Fibroblast of the aortic adventitia (primary cell): ENCODE measurements at regions not wholly inside any gene's neighbourhood (a gene's known extent, or its start where the extent isn't known, plus 50 kb on each side); places are given as distances from the start of the nearest gene placed in this dataset.

Experiments
- DNase-seq: peaks from one replicate; pipeline ENCODE4 v3.0.0-alpha.2; 2010; ENCODE audit warnings: low read depth
- H3K4me3 ChIP-seq: 2 replicates; pipeline ENCODE4 v1.5.1; 2011; ENCODE audit warnings: low read depth, mild to moderate bottlenecking, control low read depth, low read length, moderate library complexity
- TF ChIP-seq, protein P1 (sequence below): IDR thresholded peaks from 2 replicates; pipeline ENCODE4 v1.5.1; 2011; ENCODE audit warnings: mild to moderate bottlenecking, low read length, control low read depth, inconsistent platforms; ENCODE audit not compliant: insufficient read depth

GRCh38 chr12:19608039-19608438 is 168.7 kb downstream of the AEBP2 start:
- H3K4me3 ChIP-seq, result no peak overlapping the region
- DNase-seq, result no peak
- TF ChIP-seq, protein P1, sequence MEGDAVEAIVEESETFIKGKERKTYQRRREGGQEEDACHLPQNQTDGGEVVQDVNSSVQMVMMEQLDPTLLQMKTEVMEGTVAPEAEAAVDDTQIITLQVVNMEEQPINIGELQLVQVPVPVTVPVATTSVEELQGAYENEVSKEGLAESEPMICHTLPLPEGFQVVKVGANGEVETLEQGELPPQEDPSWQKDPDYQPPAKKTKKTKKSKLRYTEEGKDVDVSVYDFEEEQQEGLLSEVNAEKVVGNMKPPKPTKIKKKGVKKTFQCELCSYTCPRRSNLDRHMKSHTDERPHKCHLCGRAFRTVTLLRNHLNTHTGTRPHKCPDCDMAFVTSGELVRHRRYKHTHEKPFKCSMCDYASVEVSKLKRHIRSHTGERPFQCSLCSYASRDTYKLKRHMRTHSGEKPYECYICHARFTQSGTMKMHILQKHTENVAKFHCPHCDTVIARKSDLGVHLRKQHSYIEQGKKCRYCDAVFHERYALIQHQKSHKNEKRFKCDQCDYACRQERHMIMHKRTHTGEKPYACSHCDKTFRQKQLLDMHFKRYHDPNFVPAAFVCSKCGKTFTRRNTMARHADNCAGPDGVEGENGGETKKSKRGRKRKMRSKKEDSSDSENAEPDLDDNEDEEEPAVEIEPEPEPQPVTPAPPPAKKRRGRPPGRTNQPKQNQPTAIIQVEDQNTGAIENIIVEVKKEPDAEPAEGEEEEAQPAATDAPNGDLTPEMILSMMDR, result no peak

DNA sequence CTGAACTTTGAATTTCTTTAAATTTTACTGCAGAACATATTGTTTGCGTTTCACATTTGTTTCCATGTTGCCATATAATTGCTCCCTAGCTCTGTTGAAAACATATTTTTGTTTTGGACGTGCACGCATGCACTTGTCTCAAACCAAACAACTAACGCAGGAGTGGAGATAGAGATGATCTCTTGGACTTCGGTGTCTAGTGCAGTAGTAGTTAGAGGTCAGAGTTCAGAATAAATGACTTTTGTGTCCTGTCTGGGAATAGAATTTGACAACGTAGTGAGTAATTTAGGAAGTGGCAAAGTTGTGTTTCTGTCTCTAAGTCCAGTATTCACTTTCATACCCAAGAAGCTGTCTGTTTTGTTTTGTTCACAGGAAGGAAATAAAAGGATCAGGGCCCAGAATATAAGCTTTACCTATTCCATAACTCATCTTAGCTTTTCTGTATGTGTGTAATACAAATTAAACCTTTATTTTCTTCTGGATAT is 173.8 kb downstream of the AEBP2 start:
- no peak overlapping the region for H3K4me3 ChIP-seq
- no peak for DNase-seq
- TF ChIP-seq, protein P1, result no peak

DNA sequence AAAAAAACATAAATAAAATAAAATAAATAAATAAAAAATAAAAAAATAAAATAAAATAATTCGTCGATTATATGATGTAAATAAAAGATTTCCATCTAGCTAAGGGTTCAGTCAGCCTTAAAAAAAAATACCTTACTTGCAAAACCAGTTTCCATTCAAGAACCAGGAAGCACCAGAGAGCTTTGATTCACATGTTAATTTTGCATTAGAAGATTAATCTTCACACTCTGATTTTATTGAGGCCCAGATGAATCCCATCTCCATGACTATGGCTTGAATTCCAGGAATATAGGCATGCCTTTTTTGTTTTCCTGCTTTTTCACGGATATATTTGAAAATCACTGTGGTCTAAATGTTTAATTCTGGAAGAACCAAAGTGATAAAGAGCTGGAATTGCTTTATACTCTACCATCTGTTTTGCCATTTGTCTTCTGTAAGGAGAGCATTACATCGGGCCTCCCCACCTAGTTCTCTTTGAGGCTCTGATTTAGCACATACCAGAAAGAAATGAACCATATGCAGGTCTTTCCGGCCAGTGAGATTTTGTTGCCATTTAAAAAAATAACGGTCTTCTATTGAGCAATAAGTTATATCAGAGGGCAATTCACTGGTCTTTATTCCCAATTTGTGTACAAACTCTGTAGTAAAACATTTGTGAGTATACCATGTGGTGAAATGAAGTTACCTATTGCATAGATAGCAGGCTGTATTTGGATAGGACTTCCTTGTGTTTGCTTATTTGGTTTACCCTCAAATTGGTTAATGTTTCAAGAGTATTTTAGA is 175.5 kb downstream of the AEBP2 start:
- TF ChIP-seq, protein P1, result no peak
- no peak overlapping the region for H3K4me3 ChIP-seq
- DNase-seq, result no peak

GRCh38 chr12:19615384-19615725 is 176.1 kb downstream of the AEBP2 start:
- DNase-seq, result no peak
- H3K4me3 ChIP-seq, result no peak overlapping the region
- TF ChIP-seq, protein P1, result no peak

- no peak for DNase-seq
- H3K4me3 ChIP-seq, result no peak overlapping the region
- TF ChIP-seq, protein P1, result no peak
Observed at GRCh38 chr12:19616781-19617180, 177.5 kb downstream of the AEBP2 start.

DNA sequence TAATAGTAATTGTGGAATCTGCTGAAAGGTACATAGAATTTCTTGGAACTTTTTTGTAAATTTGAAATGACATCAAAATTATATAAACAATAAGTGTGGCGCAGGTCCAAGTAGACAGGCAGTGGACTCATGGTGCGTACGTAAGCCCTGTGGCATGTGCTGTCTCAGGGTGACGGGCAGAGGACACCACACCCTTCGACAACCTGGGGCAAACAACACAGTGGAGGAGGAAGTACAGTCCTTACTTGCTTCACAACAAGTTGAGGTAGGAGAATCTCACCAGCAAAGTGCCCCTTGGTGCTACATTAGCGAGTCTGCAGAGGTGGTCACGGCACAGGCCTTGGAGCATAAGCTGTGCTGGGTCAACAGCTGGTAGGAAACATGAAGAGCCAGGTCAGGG is 180.9 kb downstream of the AEBP2 start:
- no peak for DNase-seq
- H3K4me3 ChIP-seq, result no peak overlapping the region
- TF ChIP-seq, protein P1, result no peak
